ENCODE measurements at regions not wholly inside any gene's neighbourhood (a gene's known extent, or its start where the extent isn't known, plus 50 kb on each side); places are given as distances from the start of the nearest gene placed in this dataset.

DNA sequence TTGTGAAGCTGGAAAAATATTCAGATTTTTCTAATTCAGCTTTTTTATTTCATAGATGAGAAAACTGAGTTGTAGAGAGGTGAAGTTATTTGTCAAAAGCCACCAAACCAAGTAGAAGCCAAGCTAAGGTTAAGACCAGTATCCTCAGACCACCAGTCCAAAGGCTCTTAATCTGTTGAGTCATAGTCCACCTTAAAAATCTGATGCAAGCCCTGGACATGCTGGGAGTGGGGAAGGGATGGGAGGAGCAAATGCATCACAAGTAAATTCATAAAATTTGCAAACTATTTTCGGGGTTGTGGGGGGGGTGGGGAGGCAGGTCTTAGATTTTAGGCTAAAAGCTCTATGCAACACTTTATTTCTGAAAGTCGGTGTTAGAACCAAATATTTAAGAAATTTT, 307.7 kb upstream of the SEMA6D start:
- TF ChIP-seq, protein P1, sequence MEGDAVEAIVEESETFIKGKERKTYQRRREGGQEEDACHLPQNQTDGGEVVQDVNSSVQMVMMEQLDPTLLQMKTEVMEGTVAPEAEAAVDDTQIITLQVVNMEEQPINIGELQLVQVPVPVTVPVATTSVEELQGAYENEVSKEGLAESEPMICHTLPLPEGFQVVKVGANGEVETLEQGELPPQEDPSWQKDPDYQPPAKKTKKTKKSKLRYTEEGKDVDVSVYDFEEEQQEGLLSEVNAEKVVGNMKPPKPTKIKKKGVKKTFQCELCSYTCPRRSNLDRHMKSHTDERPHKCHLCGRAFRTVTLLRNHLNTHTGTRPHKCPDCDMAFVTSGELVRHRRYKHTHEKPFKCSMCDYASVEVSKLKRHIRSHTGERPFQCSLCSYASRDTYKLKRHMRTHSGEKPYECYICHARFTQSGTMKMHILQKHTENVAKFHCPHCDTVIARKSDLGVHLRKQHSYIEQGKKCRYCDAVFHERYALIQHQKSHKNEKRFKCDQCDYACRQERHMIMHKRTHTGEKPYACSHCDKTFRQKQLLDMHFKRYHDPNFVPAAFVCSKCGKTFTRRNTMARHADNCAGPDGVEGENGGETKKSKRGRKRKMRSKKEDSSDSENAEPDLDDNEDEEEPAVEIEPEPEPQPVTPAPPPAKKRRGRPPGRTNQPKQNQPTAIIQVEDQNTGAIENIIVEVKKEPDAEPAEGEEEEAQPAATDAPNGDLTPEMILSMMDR (IDR thresholded peaks at IDR 0.05; ENCODE audit: low read length): no peak
- TF ChIP-seq EZH2 (IDR thresholded peaks at IDR 0.05; ENCODE audit: borderline replicate concordance, low read length): no peak
